ENCODE measurements at regions not wholly inside any gene's neighbourhood (a gene's known extent, or its start where the extent isn't known, plus 50 kb on each side); places are given as distances from the start of the nearest gene placed in this dataset.

DNA sequence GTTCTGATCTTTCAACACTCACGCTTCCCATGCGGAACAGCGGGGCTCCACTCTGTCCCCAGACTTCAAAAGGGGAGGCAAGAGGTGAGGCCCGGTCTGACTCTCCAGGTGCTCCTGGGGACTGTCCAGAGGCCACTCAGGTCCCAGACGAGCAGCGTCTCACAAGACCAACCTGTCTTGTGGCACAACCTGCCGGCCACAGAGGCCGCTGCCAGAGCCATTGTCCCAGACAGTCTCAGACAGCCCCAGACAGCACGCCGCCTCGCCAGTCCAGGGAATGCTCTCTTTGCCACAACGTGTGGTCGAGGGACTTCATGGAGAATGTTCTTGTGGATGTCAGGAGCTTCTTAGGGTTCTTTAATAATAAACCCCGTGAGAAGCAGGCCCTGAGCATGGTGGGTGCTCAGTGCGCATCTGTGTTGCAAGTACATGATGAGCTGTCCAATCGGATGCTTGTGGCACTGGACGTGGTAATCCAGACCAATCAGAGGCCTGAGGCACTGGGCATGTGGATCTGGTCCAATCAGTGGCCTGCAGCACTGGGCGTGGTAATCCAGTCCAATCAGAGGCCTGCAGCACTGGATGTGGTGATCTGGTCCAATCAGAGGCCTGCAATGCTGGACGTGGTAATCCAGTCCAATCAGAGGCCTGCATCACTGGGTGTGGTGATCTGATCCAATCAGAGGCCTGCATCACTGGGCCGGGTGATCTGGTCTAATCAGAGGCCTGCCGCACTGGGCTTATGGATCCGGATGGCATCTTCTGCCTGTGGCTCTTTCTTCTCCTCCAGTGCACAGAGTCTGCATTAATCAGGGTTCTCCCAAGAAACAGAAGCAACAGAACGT, 76.4 kb downstream of the TMEM18 start:
- H3K36me3 ChIP-seq, result no peaks in the 10 kb centered on the region
- TF ChIP-seq, protein P1, sequence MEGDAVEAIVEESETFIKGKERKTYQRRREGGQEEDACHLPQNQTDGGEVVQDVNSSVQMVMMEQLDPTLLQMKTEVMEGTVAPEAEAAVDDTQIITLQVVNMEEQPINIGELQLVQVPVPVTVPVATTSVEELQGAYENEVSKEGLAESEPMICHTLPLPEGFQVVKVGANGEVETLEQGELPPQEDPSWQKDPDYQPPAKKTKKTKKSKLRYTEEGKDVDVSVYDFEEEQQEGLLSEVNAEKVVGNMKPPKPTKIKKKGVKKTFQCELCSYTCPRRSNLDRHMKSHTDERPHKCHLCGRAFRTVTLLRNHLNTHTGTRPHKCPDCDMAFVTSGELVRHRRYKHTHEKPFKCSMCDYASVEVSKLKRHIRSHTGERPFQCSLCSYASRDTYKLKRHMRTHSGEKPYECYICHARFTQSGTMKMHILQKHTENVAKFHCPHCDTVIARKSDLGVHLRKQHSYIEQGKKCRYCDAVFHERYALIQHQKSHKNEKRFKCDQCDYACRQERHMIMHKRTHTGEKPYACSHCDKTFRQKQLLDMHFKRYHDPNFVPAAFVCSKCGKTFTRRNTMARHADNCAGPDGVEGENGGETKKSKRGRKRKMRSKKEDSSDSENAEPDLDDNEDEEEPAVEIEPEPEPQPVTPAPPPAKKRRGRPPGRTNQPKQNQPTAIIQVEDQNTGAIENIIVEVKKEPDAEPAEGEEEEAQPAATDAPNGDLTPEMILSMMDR (IDR thresholded peaks at IDR 0.05; ENCODE audit: low read depth, low read length), result no peak
- no peaks in the 10 kb centered on the region for H3K27me3 ChIP-seq (ENCODE audit: insufficient read depth, low read depth, severe bottlenecking)
- H3K27ac ChIP-seq, result no peak overlapping the region
- H3K9me3 ChIP-seq (ENCODE audit: severe bottlenecking), result no peaks in the 10 kb centered on the region
- H3K4me3 ChIP-seq (ENCODE audit: low read depth, low read length), result no peak overlapping the region
- no peak for DNase-seq

DNA sequence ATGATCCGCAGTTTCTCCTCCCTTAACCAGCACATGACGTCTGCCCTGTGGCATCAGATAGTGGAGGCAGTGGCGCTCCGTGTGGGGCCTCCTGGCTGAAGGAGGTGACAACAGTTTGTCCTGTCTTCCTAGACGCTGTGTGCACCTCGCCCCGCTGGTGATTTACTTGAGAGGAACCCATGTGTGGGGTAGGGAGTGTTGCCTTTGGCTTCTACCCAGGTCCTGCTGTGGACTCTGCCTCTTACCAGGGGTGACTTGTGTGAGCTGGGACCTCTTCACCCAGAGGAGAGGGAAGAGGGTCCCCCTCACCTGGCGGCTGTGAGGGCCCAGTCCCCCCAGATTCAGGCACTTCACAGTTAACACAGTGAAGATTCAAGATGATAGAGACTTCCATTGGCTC, 77.6 kb downstream of the TMEM18 start:
- no peaks in the 10 kb centered on the region for H3K27me3 ChIP-seq (ENCODE audit: insufficient read depth, low read depth, severe bottlenecking)
- TF ChIP-seq, protein P1 (IDR thresholded peaks at IDR 0.05; ENCODE audit: low read depth, low read length), result no peak
- no peaks in the 10 kb centered on the region for H3K36me3 ChIP-seq
- H3K4me3 ChIP-seq (ENCODE audit: low read depth, low read length), result no peak overlapping the region
- H3K27ac ChIP-seq, result no peak overlapping the region
- DNase-seq, result no peak
- no peaks in the 10 kb centered on the region for H3K9me3 ChIP-seq (ENCODE audit: severe bottlenecking)

DNA sequence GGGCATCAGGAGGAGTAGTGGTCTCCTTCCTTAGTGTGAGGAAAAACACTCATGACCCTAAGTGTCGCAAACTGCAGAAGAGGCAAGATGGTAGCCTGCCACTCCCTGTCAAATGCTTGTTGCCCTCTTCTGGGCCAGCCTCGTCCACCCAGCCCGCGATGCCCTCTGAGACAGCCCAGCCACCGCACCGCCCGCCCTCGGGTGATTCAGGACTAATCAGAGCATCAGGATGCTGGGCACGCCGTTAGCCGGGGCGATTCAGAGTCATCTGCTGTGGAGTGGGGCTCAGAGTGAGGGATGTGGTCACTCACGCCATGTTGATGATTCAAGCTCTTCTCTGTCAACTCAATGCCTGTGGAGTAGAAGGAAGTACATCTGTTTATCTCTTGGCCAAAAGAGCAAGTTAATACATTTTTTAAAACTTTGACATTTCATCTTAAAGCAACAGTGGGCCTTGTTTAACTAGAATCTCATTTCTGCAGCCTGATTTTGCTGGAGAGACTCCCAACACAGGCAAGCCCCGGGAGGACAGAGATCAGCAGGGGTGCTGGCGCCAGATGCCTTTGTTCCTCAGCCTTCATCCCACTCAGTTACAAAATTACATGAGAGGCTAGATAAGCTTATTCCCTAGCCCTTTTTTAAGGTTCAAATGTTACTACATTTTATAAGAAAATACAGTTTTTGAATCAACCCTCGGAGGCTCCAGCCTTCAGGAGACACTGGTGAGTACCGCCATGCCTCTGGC, 79.0 kb downstream of the TMEM18 start:
- no peaks in the 10 kb centered on the region for H3K9me3 ChIP-seq (ENCODE audit: severe bottlenecking)
- no peaks in the 10 kb centered on the region for H3K27me3 ChIP-seq (ENCODE audit: insufficient read depth, low read depth, severe bottlenecking)
- H3K4me3 ChIP-seq (ENCODE audit: low read depth, low read length), result no peak overlapping the region
- TF ChIP-seq, protein P1 (IDR thresholded peaks at IDR 0.05; ENCODE audit: low read depth, low read length), result no peak
- no peak for DNase-seq
- no peaks in the 10 kb centered on the region for H3K36me3 ChIP-seq
- H3K27ac ChIP-seq, result no peak overlapping the region

DNA sequence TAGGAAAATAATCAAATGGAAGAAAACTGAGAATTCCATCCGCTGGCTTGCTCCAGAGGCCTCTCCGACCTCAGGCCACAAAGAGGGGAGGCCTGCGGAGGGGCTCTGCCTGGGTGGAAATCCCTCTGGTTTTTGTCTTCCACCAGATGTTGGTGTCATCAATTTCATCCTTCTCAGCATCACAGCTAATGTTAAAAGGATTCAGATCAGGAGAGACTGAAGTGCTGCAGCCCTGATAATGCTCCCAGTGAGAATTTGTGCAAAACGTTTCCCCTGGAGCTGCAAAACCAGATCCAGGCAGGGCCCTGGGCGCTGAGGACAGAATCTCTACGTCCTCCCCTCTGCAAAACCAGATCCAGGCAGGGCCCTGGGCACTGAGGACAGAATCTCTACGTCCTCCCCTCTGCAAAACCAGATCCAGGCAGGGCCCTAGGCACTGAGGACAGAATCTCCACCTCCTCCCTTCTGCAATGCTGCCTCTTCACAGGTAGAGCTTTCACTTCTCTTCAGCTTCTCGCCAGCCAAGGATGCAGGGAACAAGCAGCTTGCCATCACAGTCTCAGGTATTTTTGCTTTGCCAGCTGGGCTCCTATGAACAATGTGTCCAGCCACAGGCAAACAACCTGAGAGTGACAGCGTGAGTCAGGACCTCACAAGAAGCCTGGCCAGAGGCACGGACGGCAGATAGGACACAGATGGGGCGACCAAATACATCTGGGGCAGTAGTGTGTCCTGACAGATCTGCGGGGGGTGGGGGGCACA, 81.2 kb downstream of the TMEM18 start:
- Histone ChIP-seq H3K27ac (no peak overlapping the region), H3K9me3 (ENCODE audit: severe bottlenecking) (no peaks in the 10 kb centered on the region), H3K27me3 (ENCODE audit: insufficient read depth, low read depth, severe bottlenecking) (no peaks in the 10 kb centered on the region), H3K4me3 (ENCODE audit: low read depth, low read length) (no peak overlapping the region), H3K36me3 (no peaks in the 10 kb centered on the region)
- TF ChIP-seq, protein P1 (IDR thresholded peaks at IDR 0.05; ENCODE audit: low read depth, low read length), result no peak
- DNase-seq, result no peak

DNA sequence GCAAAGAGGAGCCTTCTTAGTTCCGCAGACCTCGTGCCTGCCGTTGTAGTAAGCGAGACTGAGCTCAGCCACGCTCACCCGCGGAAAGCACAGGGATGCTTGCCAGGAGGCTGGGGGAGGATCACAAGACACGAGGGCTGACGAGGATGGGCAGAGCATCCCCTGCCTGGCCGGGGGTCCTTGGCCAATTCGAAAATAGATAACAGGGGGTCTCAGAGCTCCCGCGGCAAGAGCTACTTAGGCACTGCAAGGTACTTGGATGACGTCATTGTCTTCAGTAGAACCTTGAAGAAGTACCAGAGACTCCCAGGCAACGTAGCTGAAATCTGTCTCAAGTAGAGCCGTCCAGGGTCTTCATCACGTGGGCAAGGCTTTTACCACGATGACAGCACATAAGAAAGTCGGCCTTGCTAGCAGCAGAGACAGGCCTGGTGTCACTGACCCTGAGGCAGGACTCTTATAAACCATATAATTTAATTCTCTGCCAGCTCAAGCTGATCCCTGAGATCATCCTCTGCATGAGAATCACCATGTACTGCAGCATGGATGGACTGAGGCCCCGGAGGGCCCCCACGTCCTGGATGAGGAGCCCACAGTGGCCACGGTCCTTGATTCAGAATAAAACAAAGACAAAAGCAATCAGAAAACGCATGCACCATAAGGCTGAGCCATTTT, 81.9 kb downstream of the TMEM18 start:
- H3K36me3 ChIP-seq, result no peaks in the 10 kb centered on the region
- TF ChIP-seq, protein P1 (IDR thresholded peaks at IDR 0.05; ENCODE audit: low read depth, low read length), result no peak
- no peaks in the 10 kb centered on the region for H3K27me3 ChIP-seq (ENCODE audit: insufficient read depth, low read depth, severe bottlenecking)
- no peak overlapping the region for H3K27ac ChIP-seq
- no peak for DNase-seq
- H3K4me3 ChIP-seq (ENCODE audit: low read depth, low read length), result no peak overlapping the region
- no peaks in the 10 kb centered on the region for H3K9me3 ChIP-seq (ENCODE audit: severe bottlenecking)

All from WERI-Rb-1 (cell line).